ENCODE measurements at regions not wholly inside any gene's neighbourhood (a gene's known extent, or its start where the extent isn't known, plus 50 kb on each side); places are given as distances from the start of the nearest gene placed in this dataset.

- H3K4me1 ChIP-seq (replicated peaks): no peaks in the 10 kb centered on the region
- H3K4me3 ChIP-seq: no peak overlapping the region
- no peak for DNase-seq (ENCODE audit: low spot score)
- 64% methylated on average over 3 of the region's 3 CpGs for WGBS
- no peaks in the 10 kb centered on the region for H3K36me3 ChIP-seq
- H3K27me3 ChIP-seq (replicated peaks; ENCODE audit: insufficient read depth): no peaks in the 10 kb centered on the region
- H3K27ac ChIP-seq: no peak overlapping the region
- TF ChIP-seq, protein P1, sequence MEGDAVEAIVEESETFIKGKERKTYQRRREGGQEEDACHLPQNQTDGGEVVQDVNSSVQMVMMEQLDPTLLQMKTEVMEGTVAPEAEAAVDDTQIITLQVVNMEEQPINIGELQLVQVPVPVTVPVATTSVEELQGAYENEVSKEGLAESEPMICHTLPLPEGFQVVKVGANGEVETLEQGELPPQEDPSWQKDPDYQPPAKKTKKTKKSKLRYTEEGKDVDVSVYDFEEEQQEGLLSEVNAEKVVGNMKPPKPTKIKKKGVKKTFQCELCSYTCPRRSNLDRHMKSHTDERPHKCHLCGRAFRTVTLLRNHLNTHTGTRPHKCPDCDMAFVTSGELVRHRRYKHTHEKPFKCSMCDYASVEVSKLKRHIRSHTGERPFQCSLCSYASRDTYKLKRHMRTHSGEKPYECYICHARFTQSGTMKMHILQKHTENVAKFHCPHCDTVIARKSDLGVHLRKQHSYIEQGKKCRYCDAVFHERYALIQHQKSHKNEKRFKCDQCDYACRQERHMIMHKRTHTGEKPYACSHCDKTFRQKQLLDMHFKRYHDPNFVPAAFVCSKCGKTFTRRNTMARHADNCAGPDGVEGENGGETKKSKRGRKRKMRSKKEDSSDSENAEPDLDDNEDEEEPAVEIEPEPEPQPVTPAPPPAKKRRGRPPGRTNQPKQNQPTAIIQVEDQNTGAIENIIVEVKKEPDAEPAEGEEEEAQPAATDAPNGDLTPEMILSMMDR (IDR thresholded peaks at IDR 0.05): no peak
- TF ChIP-seq POLR2A (IDR thresholded peaks at IDR 0.05) (no peak), POLR2AphosphoS5 (IDR thresholded peaks at IDR 0.05) (no peak)
- intact Hi-C loops (cut with DNase I): no loop called here
- no peaks in the 10 kb centered on the region for H3K9me3 ChIP-seq
Measured at GRCh38 chr12:77625441-77625840, 205.3 kb upstream of the NAV3 start.

DNA sequence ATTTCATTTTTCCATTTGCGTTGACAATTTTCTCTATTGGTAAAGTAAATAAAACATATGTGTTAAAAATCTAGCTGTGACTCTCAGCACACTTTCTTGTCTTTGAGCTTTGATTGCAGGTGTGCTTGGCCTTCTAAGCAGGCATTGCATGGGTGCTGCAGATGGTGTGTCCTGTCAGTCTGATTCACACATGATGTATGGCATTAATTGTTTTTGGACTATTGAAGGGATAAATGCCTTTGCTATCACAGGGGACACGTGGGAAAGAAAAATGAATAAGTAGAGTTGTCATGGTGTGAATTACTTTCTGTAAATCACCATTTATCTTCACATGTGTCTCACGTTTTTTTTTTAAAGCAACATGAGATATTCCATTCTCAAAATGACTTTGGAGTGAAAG is 211.3 kb upstream of the NAV3 start:
- Histone ChIP-seq H3K4me1 (replicated peaks) (no peaks in the 10 kb centered on the region), H3K27me3 (replicated peaks; ENCODE audit: insufficient read depth) (no peaks in the 10 kb centered on the region), H3K27ac (no peak overlapping the region), H3K9me3 (no peaks in the 10 kb centered on the region), H3K36me3 (no peaks in the 10 kb centered on the region), H3K4me3 (no peak overlapping the region)
- TF ChIP-seq, protein P1 (IDR thresholded peaks at IDR 0.05): no peak
- no peak for DNase-seq (ENCODE audit: low spot score)
- intact Hi-C loops (cut with DNase I): no loop called here
- 77% methylated on average over 3 of the region's 3 CpGs for WGBS

GRCh38 chr12:77617818-77618217 is 212.9 kb upstream of the NAV3 start:
- TF ChIP-seq POLR2A (IDR thresholded peaks at IDR 0.05) (no peak), POLR2AphosphoS5 (IDR thresholded peaks at IDR 0.05) (no peak)
- TF ChIP-seq, protein P1 (IDR thresholded peaks at IDR 0.05): no peak
- Histone ChIP-seq H3K36me3 (no peaks in the 10 kb centered on the region), H3K4me1 (replicated peaks) (no peaks in the 10 kb centered on the region), H3K27ac (no peak overlapping the region), H3K4me3 (no peak overlapping the region), H3K27me3 (replicated peaks; ENCODE audit: insufficient read depth) (no peaks in the 10 kb centered on the region), H3K9me3 (no peaks in the 10 kb centered on the region)
- no peak for DNase-seq (ENCODE audit: low spot score)
- 100% methylated on average over 1 of the region's 1 CpG for WGBS
- intact Hi-C loops (cut with DNase I): no loop called here

- Histone ChIP-seq H3K27ac (no peak overlapping the region), H3K9me3 (no peaks in the 10 kb centered on the region), H3K36me3 (no peaks in the 10 kb centered on the region), H3K4me1 (replicated peaks) (no peaks in the 10 kb centered on the region), H3K27me3 (replicated peaks; ENCODE audit: insufficient read depth) (no peaks in the 10 kb centered on the region), H3K4me3 (no peak overlapping the region)
- intact Hi-C loops (cut with DNase I): no loop called here
- TF ChIP-seq, protein P1 (IDR thresholded peaks at IDR 0.05): no peak
- DNase-seq (ENCODE audit: low spot score): no peak
- WGBS: 87% methylated on average over 2 of the region's 2 CpGs
Measured at GRCh38 chr12:77615332-77615731, 215.4 kb upstream of the NAV3 start.

DNA sequence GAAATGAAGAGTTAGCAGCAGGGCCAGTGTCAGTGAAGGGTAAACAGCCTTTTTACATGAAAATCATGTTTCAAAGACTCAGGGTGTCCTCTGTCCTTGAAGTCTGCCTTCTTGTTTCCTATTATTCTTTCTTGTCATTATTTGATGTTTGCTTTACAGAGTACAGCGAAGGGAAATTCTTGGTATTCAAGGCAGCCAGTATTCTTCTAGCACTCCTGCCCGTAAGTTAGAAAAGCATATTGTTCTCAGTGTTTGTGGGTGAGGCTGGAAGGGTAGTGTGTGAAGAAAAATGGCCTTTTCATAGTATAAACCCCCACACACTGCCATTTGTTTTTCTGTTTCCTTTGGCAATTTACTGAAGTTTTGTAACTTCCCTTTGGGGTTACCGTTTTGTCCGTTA is 217.3 kb upstream of the NAV3 start:
- Histone ChIP-seq H3K9me3 (no peaks in the 10 kb centered on the region), H3K4me3 (no peak overlapping the region), H3K27ac (no peak overlapping the region), H3K27me3 (replicated peaks; ENCODE audit: insufficient read depth) (no peaks in the 10 kb centered on the region), H3K36me3 (no peaks in the 10 kb centered on the region), H3K4me1 (replicated peaks) (no peaks in the 10 kb centered on the region)
- TF ChIP-seq POLR2AphosphoS5 (IDR thresholded peaks at IDR 0.05): no peak
- TF ChIP-seq, protein P1 (IDR thresholded peaks at IDR 0.05): no peak
- TF ChIP-seq POLR2A (IDR thresholded peaks at IDR 0.05): no peak
- no peak for DNase-seq (ENCODE audit: low spot score)
- intact Hi-C loops (cut with DNase I): no loop called here
- 83% methylated on average over 4 of the region's 4 CpGs for WGBS
